ENCODE measurements at regions not wholly inside any gene's neighbourhood (a gene's known extent, or its start where the extent isn't known, plus 50 kb on each side); places are given as distances from the start of the nearest gene placed in this dataset.

DNA sequence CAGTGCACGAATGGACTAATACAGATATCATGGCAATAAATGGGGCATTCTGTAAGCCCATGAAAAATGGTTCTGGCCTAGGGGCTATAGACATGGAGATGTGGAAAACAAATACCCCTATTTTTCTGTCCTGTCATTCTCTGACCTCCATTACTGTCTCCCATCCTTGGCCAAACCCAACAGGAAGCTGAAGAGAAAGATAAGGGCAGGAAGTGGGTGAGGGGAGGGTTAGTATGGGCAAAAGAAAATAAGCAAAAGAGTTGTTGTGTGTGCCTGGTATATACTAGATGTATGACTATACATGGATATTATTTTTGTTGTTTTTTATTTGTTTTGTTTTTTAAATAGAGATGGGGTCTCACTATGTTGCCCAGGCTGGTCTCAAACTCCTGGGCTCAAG lies 339.3 kb downstream of the PCNX1 start:
- no peak for TF ChIP-seq SIN3A (IDR thresholded peaks at IDR 0.05; ENCODE audit: borderline replicate concordance, insufficient read depth, low read length)
- TF ChIP-seq TAF1 (IDR thresholded peaks at IDR 0.05; ENCODE audit: borderline replicate concordance, insufficient read depth, low read length), result no peak
- TF ChIP-seq FOXP2 (optimal IDR thresholded peaks at IDR 0.05; ENCODE audit: borderline replicate concordance, extremely low read depth, extremely low read length, insufficient read depth), result no peak
- TF ChIP-seq POLR2AphosphoS5 (IDR thresholded peaks at IDR 0.05; ENCODE audit: low read depth, low read length), result no peak
- TF ChIP-seq, protein P1, sequence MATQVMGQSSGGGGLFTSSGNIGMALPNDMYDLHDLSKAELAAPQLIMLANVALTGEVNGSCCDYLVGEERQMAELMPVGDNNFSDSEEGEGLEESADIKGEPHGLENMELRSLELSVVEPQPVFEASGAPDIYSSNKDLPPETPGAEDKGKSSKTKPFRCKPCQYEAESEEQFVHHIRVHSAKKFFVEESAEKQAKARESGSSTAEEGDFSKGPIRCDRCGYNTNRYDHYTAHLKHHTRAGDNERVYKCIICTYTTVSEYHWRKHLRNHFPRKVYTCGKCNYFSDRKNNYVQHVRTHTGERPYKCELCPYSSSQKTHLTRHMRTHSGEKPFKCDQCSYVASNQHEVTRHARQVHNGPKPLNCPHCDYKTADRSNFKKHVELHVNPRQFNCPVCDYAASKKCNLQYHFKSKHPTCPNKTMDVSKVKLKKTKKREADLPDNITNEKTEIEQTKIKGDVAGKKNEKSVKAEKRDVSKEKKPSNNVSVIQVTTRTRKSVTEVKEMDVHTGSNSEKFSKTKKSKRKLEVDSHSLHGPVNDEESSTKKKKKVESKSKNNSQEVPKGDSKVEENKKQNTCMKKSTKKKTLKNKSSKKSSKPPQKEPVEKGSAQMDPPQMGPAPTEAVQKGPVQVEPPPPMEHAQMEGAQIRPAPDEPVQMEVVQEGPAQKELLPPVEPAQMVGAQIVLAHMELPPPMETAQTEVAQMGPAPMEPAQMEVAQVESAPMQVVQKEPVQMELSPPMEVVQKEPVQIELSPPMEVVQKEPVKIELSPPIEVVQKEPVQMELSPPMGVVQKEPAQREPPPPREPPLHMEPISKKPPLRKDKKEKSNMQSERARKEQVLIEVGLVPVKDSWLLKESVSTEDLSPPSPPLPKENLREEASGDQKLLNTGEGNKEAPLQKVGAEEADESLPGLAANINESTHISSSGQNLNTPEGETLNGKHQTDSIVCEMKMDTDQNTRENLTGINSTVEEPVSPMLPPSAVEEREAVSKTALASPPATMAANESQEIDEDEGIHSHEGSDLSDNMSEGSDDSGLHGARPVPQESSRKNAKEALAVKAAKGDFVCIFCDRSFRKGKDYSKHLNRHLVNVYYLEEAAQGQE (IDR thresholded peaks at IDR 0.05; ENCODE audit: insufficient read depth in 1 of 2, low read depth in 2 of 2, low read length in 2 of 2), result no peak

DNA sequence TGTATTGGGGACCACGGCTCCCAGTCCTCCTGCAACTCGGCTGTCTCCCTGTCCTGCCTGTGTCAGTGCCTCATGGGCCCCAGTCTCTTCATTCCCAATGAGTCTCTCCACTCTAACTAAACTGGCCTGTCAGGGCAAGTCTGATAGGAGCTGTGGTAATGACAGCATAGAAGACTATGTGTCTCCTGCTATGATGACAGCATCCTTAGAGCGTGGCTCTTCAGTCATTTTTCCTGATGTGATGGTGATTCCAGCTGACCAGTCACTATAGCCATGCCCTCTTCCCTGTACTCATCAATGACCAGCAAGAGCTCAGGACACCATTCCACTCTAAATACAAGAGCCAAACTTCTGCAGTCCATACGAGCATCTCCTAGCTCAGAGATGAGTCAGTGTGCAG lies 339.8 kb downstream of the PCNX1 start:
- TF ChIP-seq POLR2AphosphoS5 (IDR thresholded peaks at IDR 0.05; ENCODE audit: low read depth, low read length) (no peak), SIN3A (IDR thresholded peaks at IDR 0.05; ENCODE audit: borderline replicate concordance, insufficient read depth, low read length) (no peak), FOXP2 (optimal IDR thresholded peaks at IDR 0.05; ENCODE audit: borderline replicate concordance, extremely low read depth, extremely low read length, insufficient read depth) (no peak), TAF1 (IDR thresholded peaks at IDR 0.05; ENCODE audit: borderline replicate concordance, insufficient read depth, low read length) (no peak)
- TF ChIP-seq, protein P1 (IDR thresholded peaks at IDR 0.05; ENCODE audit: insufficient read depth in 1 of 2, low read depth in 2 of 2, low read length in 2 of 2), result no peak

DNA sequence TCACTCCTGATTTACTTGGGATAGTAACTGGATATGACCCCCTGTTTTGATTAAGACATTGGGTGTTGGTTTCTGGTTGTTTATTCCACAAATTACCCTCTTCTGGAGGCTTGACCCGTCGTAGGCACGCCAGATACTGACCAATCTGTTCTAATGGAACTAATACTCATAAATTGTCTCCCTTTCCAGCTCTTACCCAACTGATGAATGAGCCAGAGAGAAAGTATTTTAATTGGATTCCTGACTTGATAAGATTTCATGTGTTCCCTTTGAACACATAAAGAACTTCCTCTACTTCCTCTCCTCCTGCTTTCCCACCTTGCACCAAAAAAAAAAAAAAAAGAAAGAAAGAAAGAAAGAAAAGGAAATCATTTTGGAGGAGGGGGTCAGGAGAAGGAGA lies 340.9 kb downstream of the PCNX1 start:
- TF ChIP-seq FOXP2 (optimal IDR thresholded peaks at IDR 0.05; ENCODE audit: borderline replicate concordance, extremely low read depth, extremely low read length, insufficient read depth) (no peak), SIN3A (IDR thresholded peaks at IDR 0.05; ENCODE audit: borderline replicate concordance, insufficient read depth, low read length) (no peak), TAF1 (IDR thresholded peaks at IDR 0.05; ENCODE audit: borderline replicate concordance, insufficient read depth, low read length) (no peak), POLR2AphosphoS5 (IDR thresholded peaks at IDR 0.05; ENCODE audit: low read depth, low read length) (no peak)
- TF ChIP-seq, protein P1 (IDR thresholded peaks at IDR 0.05; ENCODE audit: insufficient read depth in 1 of 2, low read depth in 2 of 2, low read length in 2 of 2), result no peak

DNA sequence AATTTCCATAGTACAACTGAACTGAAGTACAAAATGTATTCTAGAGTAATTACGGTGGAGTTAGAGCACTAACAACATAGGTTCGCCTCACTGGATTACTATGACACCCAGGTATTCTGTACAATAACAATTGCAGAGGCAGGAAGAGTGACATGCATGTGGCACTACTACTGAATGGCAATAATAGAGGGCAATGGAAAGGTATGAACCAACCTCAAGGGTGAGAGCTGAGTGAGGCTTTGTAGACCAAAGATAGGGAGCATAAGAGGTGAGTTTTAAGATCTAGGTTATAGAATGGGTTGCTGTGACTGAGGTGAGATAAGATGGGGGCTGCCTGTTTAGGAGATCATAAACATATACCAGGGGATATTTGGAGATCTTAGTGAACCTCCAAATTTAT lies 343.1 kb downstream of the PCNX1 start:
- TF ChIP-seq, protein P1 (IDR thresholded peaks at IDR 0.05; ENCODE audit: insufficient read depth in 1 of 2, low read depth in 2 of 2, low read length in 2 of 2), result no peak
- TF ChIP-seq POLR2AphosphoS5 (IDR thresholded peaks at IDR 0.05; ENCODE audit: low read depth, low read length), result no peak
- no peak for TF ChIP-seq FOXP2 (optimal IDR thresholded peaks at IDR 0.05; ENCODE audit: borderline replicate concordance, extremely low read depth, extremely low read length, insufficient read depth)

DNA sequence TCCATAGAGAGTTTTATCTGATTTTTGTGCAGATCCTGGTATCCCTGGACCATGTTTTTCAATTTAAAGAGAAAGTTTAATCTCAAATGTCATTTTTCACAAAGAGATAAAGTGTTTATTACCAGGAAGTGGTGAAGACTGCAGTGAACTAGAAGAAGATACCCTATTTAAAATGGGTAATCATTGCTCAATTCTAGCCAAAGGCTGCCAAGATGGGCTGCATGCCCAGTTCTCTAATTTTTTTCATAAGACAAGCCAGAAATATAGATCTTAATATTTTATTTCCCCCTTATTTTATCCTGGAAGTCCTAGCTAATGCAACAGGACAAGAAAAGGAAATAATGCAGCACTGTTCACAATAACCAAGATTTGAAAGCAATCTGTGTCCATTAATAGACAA lies 343.5 kb downstream of the PCNX1 start:
- TF ChIP-seq TAF1 (IDR thresholded peaks at IDR 0.05; ENCODE audit: borderline replicate concordance, insufficient read depth, low read length), result no peak
- TF ChIP-seq, protein P1 (IDR thresholded peaks at IDR 0.05; ENCODE audit: insufficient read depth in 1 of 2, low read depth in 2 of 2, low read length in 2 of 2), result no peak
